ENCODE measurements at regions not wholly inside any gene's neighbourhood (a gene's known extent, or its start where the extent isn't known, plus 50 kb on each side); places are given as distances from the start of the nearest gene placed in this dataset.

DNA sequence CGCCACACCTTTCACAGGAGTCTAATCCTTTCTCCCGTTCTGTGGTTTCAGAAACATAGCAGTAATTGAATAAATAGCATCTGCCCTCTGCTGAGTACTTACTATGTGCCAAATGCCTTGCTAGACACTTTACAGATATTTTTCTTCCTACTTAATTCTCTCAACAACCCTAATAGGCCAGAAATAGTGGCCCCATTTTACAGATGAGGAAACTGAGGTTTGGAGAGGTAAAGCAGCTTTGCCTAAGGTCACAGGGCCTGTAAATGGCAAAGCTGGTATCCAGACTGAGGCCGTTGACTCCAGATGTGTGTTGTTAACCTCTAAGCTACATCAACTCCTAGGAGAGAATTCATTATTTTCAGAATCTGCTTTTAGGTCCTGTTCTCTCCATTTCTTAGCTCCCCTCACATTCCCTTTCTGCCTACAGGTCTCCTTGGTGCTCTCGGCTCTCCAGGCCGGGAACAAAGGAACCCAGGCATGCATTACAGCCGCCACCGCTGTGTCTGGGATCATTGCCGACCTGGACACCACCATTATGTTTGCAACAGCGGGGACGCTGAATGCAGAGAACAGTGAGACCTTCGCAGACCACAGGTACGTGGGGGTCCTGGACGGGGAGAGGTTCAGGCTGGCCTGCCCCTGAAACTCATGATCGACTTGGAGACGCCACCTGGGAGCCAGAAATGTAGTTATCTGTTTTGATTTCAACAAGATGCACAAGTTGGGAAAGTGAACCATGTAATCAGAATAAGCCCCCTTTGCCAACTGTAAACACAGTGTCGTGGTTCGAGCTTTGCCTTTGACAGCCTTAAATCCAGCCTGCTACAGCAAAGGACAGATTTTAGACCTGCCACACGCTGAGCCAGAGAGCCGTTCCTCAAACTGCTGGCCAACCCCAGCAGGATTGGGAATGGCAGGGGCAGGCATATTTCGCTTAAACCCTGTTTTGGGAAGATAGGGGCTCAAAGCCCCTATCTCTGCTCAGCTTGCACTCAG, 246.5 kb upstream of the TPM1 start:
- Mint-ChIP-seq H3K36me3 (ENCODE audit: unreplicated experiment) (peaks cover 5% of the 10 kb centered on the region), H3K4me1 (ENCODE audit: unreplicated experiment) (peaks cover 40% of the 10 kb centered on the region)

GRCh38 chr15:62797171-62797570, 245.4 kb upstream of the TPM1 start:
- Mint-ChIP-seq H3K27me3 (ENCODE audit: unreplicated experiment) (no peaks in the 10 kb centered on the region), H3K27ac (ENCODE audit: unreplicated experiment) (no peak overlapping the region), H3K36me3 (ENCODE audit: unreplicated experiment) (peaks cover 5% of the 10 kb centered on the region), H3K4me1 (ENCODE audit: unreplicated experiment) (peaks cover 31% of the 10 kb centered on the region), H3K4me3 (ENCODE audit: unreplicated experiment) (no peak overlapping the region), H3K9me3 (ENCODE audit: unreplicated experiment) (no peaks in the 10 kb centered on the region)
- no peak for DNase-seq (ENCODE audit: extremely low spot score, unreplicated experiment)
- no peak for TF ChIP-seq CTCF (IDR thresholded peaks at IDR 0.05)

More for the DNA sequence above, 246.5 kb upstream of the TPM1 start:
- H3K9me3 Mint-ChIP-seq (ENCODE audit: unreplicated experiment): no peaks in the 10 kb centered on the region
- H3K27me3 Mint-ChIP-seq (ENCODE audit: unreplicated experiment): no peaks in the 10 kb centered on the region
- no peak for DNase-seq (ENCODE audit: extremely low spot score, unreplicated experiment)
- no peak for TF ChIP-seq CTCF (IDR thresholded peaks at IDR 0.05)
- H3K4me3 Mint-ChIP-seq (ENCODE audit: unreplicated experiment): no peak overlapping the region
- no peak overlapping the region for H3K27ac Mint-ChIP-seq (ENCODE audit: unreplicated experiment)

GRCh38 chr15:62798536-62798935, 244.0 kb upstream of the TPM1 start:
- peaks cover 5% of the 10 kb centered on the region for H3K36me3 Mint-ChIP-seq (ENCODE audit: unreplicated experiment)
- H3K27me3 Mint-ChIP-seq (ENCODE audit: unreplicated experiment): no peaks in the 10 kb centered on the region
- H3K4me3 Mint-ChIP-seq (ENCODE audit: unreplicated experiment): no peak overlapping the region
- H3K9me3 Mint-ChIP-seq (ENCODE audit: unreplicated experiment): no peaks in the 10 kb centered on the region
- no peak for DNase-seq (ENCODE audit: extremely low spot score, unreplicated experiment)
- TF ChIP-seq CTCF (IDR thresholded peaks at IDR 0.05): no peak
- no peak overlapping the region for H3K27ac Mint-ChIP-seq (ENCODE audit: unreplicated experiment)
- H3K4me1 Mint-ChIP-seq (ENCODE audit: unreplicated experiment): peaks cover 18% of the 10 kb centered on the region

GRCh38 chr15:62799037-62799436, 243.5 kb upstream of the TPM1 start:
- H3K9me3 Mint-ChIP-seq (ENCODE audit: unreplicated experiment): no peaks in the 10 kb centered on the region
- no peak overlapping the region for H3K4me3 Mint-ChIP-seq (ENCODE audit: unreplicated experiment)
- no peak for DNase-seq (ENCODE audit: extremely low spot score, unreplicated experiment)
- H3K36me3 Mint-ChIP-seq (ENCODE audit: unreplicated experiment): peaks cover 5% of the 10 kb centered on the region
- no peak for TF ChIP-seq CTCF (IDR thresholded peaks at IDR 0.05)
- no peaks in the 10 kb centered on the region for H3K27me3 Mint-ChIP-seq (ENCODE audit: unreplicated experiment)
- no peak overlapping the region for H3K27ac Mint-ChIP-seq (ENCODE audit: unreplicated experiment)
- peaks cover 13% of the 10 kb centered on the region for H3K4me1 Mint-ChIP-seq (ENCODE audit: unreplicated experiment)

GRCh38 chr15:62799919-62800318, 242.6 kb upstream of the TPM1 start:
- peaks cover 5% of the 10 kb centered on the region for H3K36me3 Mint-ChIP-seq (ENCODE audit: unreplicated experiment)
- DNase-seq (ENCODE audit: extremely low spot score, unreplicated experiment): no peak
- no peak overlapping the region for H3K4me3 Mint-ChIP-seq (ENCODE audit: unreplicated experiment)
- H3K4me1 Mint-ChIP-seq (ENCODE audit: unreplicated experiment): peaks cover 5% of the 10 kb centered on the region
- no peaks in the 10 kb centered on the region for H3K9me3 Mint-ChIP-seq (ENCODE audit: unreplicated experiment)
- no peak for TF ChIP-seq CTCF (IDR thresholded peaks at IDR 0.05)
- H3K27me3 Mint-ChIP-seq (ENCODE audit: unreplicated experiment): no peaks in the 10 kb centered on the region
- no peak overlapping the region for H3K27ac Mint-ChIP-seq (ENCODE audit: unreplicated experiment)

Measured in osteocyte (in vitro differentiated cells).